ENCODE measurements at regions not wholly inside any gene's neighbourhood (a gene's known extent, or its start where the extent isn't known, plus 50 kb on each side); places are given as distances from the start of the nearest gene placed in this dataset.

DNA sequence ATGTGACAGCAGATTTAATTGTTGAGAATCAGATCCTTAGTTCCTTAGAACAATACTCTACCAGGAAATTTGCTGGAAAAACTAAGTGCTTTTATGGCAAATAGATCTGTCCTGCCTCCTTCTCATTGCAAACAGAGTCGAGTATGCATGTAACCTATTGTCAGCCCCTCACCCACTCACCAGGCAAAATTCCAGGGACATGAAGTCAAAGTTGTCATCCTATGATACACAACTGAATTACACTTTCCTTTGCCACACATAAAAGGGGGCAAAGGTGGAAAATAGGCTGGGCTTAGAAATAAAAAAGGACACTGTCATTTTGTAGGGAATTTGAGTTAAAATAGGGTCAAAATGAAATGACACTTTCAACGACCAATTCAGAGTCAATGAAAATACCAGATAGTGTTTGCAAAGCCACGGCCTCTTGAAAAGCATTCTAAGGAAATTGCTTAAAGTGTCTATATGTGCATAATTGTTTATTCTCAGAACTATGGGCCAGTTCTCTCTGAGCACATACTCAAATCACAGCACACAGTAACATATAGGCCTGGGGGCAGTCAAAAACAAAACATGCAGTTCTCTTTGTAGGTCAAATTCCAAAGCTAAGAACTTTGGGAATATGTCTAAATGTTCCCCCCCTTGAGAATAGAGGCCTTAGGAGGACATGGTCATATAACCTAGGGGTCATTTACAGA lies 452.8 kb downstream of the NFIB start:
- TF ChIP-seq SNAI2 (CRISPR knock-in tag; IDR thresholded peaks at IDR 0.05) = no peak
- no peak for TF ChIP-seq OSR1 (CRISPR knock-in tag; IDR thresholded peaks at IDR 0.05)

Data from SK-N-SH treated with all-trans-retinoic acid at 6 μM for 48 hours (cell line).